ENCODE measurements at regions not wholly inside any gene's neighbourhood (a gene's known extent, or its start where the extent isn't known, plus 50 kb on each side); places are given as distances from the start of the nearest gene placed in this dataset.

GRCh38 chr2:240247241-240247867 lies 106.9 kb upstream of the OTOS start:
- no peaks in the 10 kb centered on the region; the same call in 1 of the 2 replicates for H3K27me3 ChIP-seq (replicated peaks; ENCODE audit: control insufficient read depth, insufficient read depth, low read length)
- no peak overlapping the region for H3K4me3 ChIP-seq (replicated peaks; ENCODE audit: low read depth, low read length)
- DNase-seq (ENCODE audit: extremely low read depth, insufficient read length): no peak

DNA sequence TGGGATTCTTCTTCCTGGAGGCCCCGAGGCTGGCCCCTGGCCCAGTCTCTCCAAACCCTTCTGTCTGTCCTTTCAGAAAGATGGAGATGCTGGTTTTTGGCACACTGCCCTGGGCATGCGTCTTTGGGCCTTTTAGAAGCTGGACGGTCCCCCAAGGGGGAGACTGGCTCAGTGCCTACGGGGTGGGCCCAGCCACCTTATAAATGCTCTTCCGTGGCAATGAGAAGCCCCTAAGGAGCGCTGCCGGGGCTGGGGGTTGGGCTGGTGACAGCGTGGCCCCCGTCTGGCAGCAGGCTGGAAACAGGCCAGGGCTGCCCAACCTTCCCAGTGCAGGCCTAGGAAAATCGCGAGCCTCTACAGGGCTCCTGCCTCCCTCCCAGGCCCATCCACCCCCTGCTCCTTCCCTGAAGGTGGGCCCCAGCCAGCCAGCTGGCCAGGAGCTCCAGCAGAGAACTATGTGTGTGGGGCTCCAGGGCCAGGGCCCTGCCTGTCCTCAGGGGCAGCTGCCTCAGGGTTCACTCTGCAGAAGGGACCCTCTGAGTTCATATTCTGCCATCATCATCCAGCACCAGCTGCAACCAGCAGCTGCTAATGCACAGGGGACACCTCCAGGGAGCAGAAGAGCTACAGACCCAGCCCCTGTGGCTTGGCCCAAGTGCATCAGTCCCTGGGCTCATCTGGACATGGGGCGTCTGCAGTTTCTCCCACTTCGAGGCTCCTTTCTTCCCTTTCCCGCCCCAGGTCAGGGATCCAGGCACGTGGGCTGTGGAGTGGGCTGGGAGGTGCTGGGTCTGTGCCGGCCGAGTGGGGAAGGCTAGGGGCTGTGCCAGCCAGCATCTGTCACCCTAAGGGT lies 107.6 kb upstream of the OTOS start:
- DNase-seq (ENCODE audit: extremely low read depth, insufficient read length): no peak
- H3K27me3 ChIP-seq (replicated peaks; ENCODE audit: control insufficient read depth, insufficient read depth, low read length): no peaks in the 10 kb centered on the region; the same call in 1 of the 2 replicates
- H3K4me3 ChIP-seq (replicated peaks; ENCODE audit: low read depth, low read length): no peak overlapping the region
- H3K36me3 ChIP-seq (ENCODE audit: control insufficient read depth, insufficient read depth, low read length): no peaks in the 10 kb centered on the region
- TF ChIP-seq CTCF (IDR thresholded peaks at IDR 0.05; ENCODE audit: insufficient read depth, low read length, poor library complexity, severe bottlenecking): no peak

More at GRCh38 chr2:240247241-240247867, 106.9 kb upstream of the OTOS start:
- no peaks in the 10 kb centered on the region for H3K36me3 ChIP-seq (ENCODE audit: control insufficient read depth, insufficient read depth, low read length)
- TF ChIP-seq CTCF (IDR thresholded peaks at IDR 0.05; ENCODE audit: insufficient read depth, low read length, poor library complexity, severe bottlenecking): no peak

- Histone ChIP-seq H3K27me3 (replicated peaks; ENCODE audit: control insufficient read depth, insufficient read depth, low read length) (no peaks in the 10 kb centered on the region; the same call in 1 of the 2 replicates), H3K4me3 (replicated peaks; ENCODE audit: low read depth, low read length) (no peak overlapping the region), H3K36me3 (ENCODE audit: control insufficient read depth, insufficient read depth, low read length) (no peaks in the 10 kb centered on the region)
- no peak for DNase-seq (ENCODE audit: extremely low read depth, insufficient read length)
- no peak for TF ChIP-seq CTCF (IDR thresholded peaks at IDR 0.05; ENCODE audit: insufficient read depth, low read length, poor library complexity, severe bottlenecking)
Observed at GRCh38 chr2:240248721-240249422, 108.4 kb upstream of the OTOS start.

DNA sequence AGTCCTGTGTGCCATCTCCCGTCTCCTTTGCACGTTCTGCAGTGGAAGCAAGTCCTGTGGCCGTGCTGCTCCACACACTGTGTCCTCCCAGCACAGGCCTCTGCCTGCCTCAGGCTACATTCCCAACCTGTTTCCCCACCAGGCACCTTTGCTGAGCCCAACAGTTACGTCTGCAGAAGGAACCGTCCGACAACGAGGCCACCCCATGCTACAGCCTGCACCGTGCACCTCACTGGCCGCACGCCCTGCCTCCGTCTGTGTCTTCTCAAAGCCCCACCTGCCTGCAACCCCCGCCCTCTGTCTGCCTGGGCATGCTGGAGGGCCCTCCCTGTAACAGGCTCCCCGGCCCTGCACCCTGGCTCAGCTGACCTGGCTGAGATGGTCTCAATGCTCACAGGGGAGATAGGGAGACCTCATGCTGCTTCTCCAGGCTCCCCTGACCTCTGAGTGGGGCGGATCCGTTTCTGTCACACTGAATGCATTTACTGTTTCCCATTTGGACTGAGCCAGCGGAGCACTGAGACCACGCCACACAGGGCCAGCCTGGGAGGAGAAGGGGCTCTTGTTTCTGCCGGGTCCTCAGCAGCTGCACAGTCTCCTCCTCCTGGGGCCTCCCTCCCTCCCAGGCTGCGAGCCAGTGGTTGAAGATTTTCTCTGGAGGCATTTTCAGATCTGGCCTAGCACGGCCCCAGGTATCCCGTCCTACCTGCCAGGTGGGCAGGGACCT lies 109.1 kb upstream of the OTOS start:
- no peak for TF ChIP-seq CTCF (IDR thresholded peaks at IDR 0.05; ENCODE audit: insufficient read depth, low read length, poor library complexity, severe bottlenecking)
- no peak for DNase-seq (ENCODE audit: extremely low read depth, insufficient read length)
- H3K36me3 ChIP-seq (ENCODE audit: control insufficient read depth, insufficient read depth, low read length): no peaks in the 10 kb centered on the region
- H3K4me3 ChIP-seq (replicated peaks; ENCODE audit: low read depth, low read length): no peak overlapping the region
- no peaks in the 10 kb centered on the region; the same call in 1 of the 2 replicates for H3K27me3 ChIP-seq (replicated peaks; ENCODE audit: control insufficient read depth, insufficient read depth, low read length)

DNA sequence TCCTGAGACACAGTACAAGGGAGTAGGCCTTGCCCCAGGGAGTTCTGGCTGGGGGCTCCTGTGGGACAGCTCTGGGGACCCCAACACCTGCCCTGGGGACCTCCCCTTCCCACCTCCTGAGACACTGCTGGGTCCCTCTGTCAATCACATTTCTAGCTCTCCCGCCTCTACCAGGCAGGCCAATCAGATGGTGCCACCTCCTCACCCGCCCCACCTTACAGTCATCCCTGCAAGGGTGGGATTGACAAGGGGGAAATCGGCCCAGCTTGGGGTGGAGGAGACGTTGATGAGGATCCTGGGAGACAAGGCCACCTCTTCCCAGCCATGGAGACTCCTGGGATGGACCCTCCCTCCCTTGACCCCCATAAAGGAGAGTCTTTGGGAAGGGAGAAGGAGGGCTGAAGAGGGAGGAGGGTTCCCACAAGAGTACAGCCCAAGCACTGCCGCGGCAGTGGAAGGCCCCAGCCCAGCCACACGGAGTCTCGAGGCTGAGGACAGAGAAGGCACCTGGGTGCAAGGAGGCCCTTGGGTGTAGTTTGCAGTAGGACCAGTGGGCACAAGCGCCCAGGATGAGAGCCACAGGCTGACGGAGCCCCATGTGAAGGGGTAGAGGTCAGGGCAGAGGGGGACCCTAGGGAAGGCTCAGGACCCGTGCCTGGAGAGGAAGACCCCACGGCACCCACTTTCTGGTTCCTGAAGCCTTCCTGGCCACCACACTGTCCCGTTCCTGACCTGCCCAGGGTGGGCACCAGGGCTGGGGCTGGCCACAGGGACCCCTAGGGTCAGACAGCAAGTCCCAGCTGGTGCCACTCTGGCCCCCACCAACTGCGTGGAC lies 109.9 kb upstream of the OTOS start:
- Histone ChIP-seq H3K36me3 (ENCODE audit: control insufficient read depth, insufficient read depth, low read length) (no peaks in the 10 kb centered on the region), H3K4me3 (replicated peaks; ENCODE audit: low read depth, low read length) (no peak overlapping the region), H3K27me3 (replicated peaks; ENCODE audit: control insufficient read depth, insufficient read depth, low read length) (no peaks in the 10 kb centered on the region; the same call in 1 of the 2 replicates)
- no peak for DNase-seq (ENCODE audit: extremely low read depth, insufficient read length)
- no peak for TF ChIP-seq CTCF (IDR thresholded peaks at IDR 0.05; ENCODE audit: insufficient read depth, low read length, poor library complexity, severe bottlenecking)

Data from GM06990 (cell line).